Left ventricle myocardium inferior (tissue), 1 donor: ENCODE measurements at regions not wholly inside any gene's neighbourhood (a gene's known extent, or its start where the extent isn't known, plus 50 kb on each side); places are given as distances from the start of the nearest gene placed in this dataset.

Source experiments
- DNase-seq: peaks from one replicate; pipeline ENCODE4 v3.0.0-alpha.2; 2020
- H3K27ac ChIP-seq: fragments of 200-600 bp; replicated peaks from 2 replicates; pipeline ENCODE4 v1.8.0; 2021
- H3K27me3 ChIP-seq: fragments of 200-600 bp; 2 replicates; pipeline ENCODE4 v1.8.0; 2021; ENCODE audit warnings: low read depth
- H3K36me3 ChIP-seq: fragments of 200-600 bp; 2 replicates; pipeline ENCODE4 v1.8.0; 2021
- H3K4me1 ChIP-seq: fragments of 200-600 bp; 2 replicates; pipeline ENCODE4 v1.8.0; 2021
- H3K4me3 ChIP-seq: fragments of 200-600 bp; 2 replicates; pipeline ENCODE4 v1.8.0; 2021; ENCODE audit warnings: mild to moderate bottlenecking, moderate library complexity
- H3K9me3 ChIP-seq: fragments of 200-600 bp; replicated peaks from 2 replicates; pipeline ENCODE4 v1.8.0; 2021
- CTCF ChIP-seq: fragments of 200-600 bp; IDR thresholded peaks from 2 replicates; pipeline ENCODE4 v1.8.0; 2021; ENCODE audit warnings: antibody characterized with exemption, mild to moderate bottlenecking, borderline replicate concordance
- intact Hi-C: fragments of 100-400 bp; cut with micrococcal nuclease; formaldehyde crosslinking; loops from one replicate; pipeline ENCODE4 v1.11.0; 2022
- donor health status: DM: no; HTN: yes; CAD: no; lungs with severe emphysema.

GRCh38 chr9:90140131-90140818, 502.3 kb downstream of the DIRAS2 start:
- DNase-seq, result no peak
- Histone ChIP-seq H3K4me1 (no peaks in the 10 kb centered on the region), H3K27ac (no peak overlapping the region), H3K9me3 (peaks cover 1% of the 10 kb centered on the region), H3K4me3 (no peak overlapping the region), H3K36me3 (no peaks in the 10 kb centered on the region), H3K27me3 (peaks cover 21% of the 10 kb centered on the region)
- intact Hi-C loops, result loop anchor here (10.0 kb wide), 1 partner anchor 725 kb away; no protein-coding TSS in a partner anchor
- no peak for TF ChIP-seq CTCF

GRCh38 chr9:90141723-90142122, 500.9 kb downstream of the DIRAS2 start:
- Histone ChIP-seq H3K9me3 (peaks cover 6% of the 10 kb centered on the region), H3K36me3 (no peaks in the 10 kb centered on the region), H3K27me3 (peaks cover 11% of the 10 kb centered on the region), H3K27ac (no peak overlapping the region), H3K4me3 (no peak overlapping the region), H3K4me1 (peaks cover 3% of the 10 kb centered on the region)
- intact Hi-C loops, result loop anchor here (10.0 kb wide), 1 partner anchor 723 kb away; no protein-coding TSS in a partner anchor
- peak; percentile 58 for TF ChIP-seq CTCF
- DNase-seq, result no peak

- no peak for DNase-seq
- intact Hi-C loops, result loop anchor here (10.0 kb wide), 1 partner anchor 722 kb away; no protein-coding TSS in a partner anchor
- H3K27me3 ChIP-seq, result peaks cover 7% of the 10 kb centered on the region
- TF ChIP-seq CTCF, result peak; percentile 69
- H3K36me3 ChIP-seq, result no peaks in the 10 kb centered on the region
- H3K9me3 ChIP-seq, result peaks cover 9% of the 10 kb centered on the region
- H3K27ac ChIP-seq, result no peak overlapping the region
- H3K4me1 ChIP-seq, result peaks cover 4% of the 10 kb centered on the region
- no peak overlapping the region for H3K4me3 ChIP-seq
Measured at GRCh38 chr9:90142580-90142979, 500.0 kb downstream of the DIRAS2 start.

GRCh38 chr9:90147426-90147825, 495.2 kb downstream of the DIRAS2 start:
- Histone ChIP-seq H3K27me3 (no peaks in the 10 kb centered on the region), H3K9me3 (peaks cover 12% of the 10 kb centered on the region), H3K27ac (no peak overlapping the region), H3K4me1 (peaks cover 4% of the 10 kb centered on the region), H3K4me3 (no peak overlapping the region), H3K36me3 (no peaks in the 10 kb centered on the region)
- no peak for DNase-seq
- TF ChIP-seq CTCF, result no peak
- intact Hi-C loops, result loop anchor here (10.0 kb wide), 1 partner anchor 717 kb away; no protein-coding TSS in a partner anchor

- TF ChIP-seq CTCF, result no peak
- H3K4me1 ChIP-seq, result no peaks in the 10 kb centered on the region
- intact Hi-C loops, result no loop called here
- no peak for DNase-seq
- no peak overlapping the region for H3K4me3 ChIP-seq
- peaks cover 6% of the 10 kb centered on the region for H3K27me3 ChIP-seq
- H3K36me3 ChIP-seq, result no peaks in the 10 kb centered on the region
- H3K27ac ChIP-seq, result no peak overlapping the region
- peaks cover 5% of the 10 kb centered on the region for H3K9me3 ChIP-seq
Measured at GRCh38 chr9:90156318-90156717, 486.3 kb downstream of the DIRAS2 start.
